ENCODE measurements at regions not wholly inside any gene's neighbourhood (a gene's known extent, or its start where the extent isn't known, plus 50 kb on each side); places are given as distances from the start of the nearest gene placed in this dataset.

GRCh38 chr14:22096514-22096895 is 422.9 kb upstream of the OR4E1 start:
- TF ChIP-seq EZH2 (IDR thresholded peaks at IDR 0.05; ENCODE audit: low read depth): no peak
- TF ChIP-seq, protein P1, sequence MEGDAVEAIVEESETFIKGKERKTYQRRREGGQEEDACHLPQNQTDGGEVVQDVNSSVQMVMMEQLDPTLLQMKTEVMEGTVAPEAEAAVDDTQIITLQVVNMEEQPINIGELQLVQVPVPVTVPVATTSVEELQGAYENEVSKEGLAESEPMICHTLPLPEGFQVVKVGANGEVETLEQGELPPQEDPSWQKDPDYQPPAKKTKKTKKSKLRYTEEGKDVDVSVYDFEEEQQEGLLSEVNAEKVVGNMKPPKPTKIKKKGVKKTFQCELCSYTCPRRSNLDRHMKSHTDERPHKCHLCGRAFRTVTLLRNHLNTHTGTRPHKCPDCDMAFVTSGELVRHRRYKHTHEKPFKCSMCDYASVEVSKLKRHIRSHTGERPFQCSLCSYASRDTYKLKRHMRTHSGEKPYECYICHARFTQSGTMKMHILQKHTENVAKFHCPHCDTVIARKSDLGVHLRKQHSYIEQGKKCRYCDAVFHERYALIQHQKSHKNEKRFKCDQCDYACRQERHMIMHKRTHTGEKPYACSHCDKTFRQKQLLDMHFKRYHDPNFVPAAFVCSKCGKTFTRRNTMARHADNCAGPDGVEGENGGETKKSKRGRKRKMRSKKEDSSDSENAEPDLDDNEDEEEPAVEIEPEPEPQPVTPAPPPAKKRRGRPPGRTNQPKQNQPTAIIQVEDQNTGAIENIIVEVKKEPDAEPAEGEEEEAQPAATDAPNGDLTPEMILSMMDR (conservative IDR thresholded peaks at IDR 0.05): no peak
- POLR2A ChIA-PET (ENCODE audit: unreplicated experiment): no interaction called here
- CTCF ChIA-PET: no interaction called here

DNA sequence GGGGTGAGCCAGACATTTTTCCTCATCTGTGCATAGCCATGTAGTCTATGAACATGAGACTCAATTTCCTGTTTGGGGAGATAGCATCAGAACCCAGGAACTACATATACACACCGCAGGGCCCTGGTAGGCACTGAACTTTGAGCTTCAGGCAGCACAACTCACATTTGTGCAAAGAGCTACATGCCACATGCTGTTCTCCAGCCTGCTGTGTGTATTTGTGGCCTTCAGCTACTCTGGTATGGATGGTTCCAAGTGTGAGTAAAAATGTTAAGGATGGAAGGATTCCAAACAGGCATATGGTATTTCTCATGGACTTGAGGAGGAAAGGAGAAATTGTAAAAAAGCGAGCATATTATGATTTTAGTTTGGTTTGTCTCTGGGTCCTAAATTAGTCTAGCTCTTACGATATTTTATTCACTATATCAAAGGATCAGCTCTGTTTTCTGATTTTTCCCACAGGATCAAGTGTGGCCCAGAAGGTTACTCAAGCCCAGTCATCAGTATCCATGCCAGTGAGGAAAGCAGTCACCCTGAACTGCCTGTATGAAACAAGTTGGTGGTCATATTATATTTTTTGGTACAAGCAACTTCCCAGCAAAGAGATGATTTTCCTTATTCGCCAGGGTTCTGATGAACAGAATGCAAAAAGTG is 422.4 kb upstream of the OR4E1 start:
- intact Hi-C loops (cut with micrococcal nuclease; ENCODE audit: unreplicated experiment): no loop called here
- DNase-seq: no peak
- BruUV-seq (replicated peaks): no TSS peak
- H3K4me3 ChIP-seq: no peak overlapping the region
- no peaks in the 10 kb centered on the region for H3K4me1 ChIP-seq (replicated peaks; ENCODE audit: insufficient read depth)
- H4K20me1 ChIP-seq (ENCODE audit: insufficient read depth): no peaks in the 10 kb centered on the region
- H3K36me3 ChIP-seq (ENCODE audit: low read depth): no peaks in the 10 kb centered on the region
- TF ChIP-seq EZH2 (IDR thresholded peaks at IDR 0.05; ENCODE audit: low read depth): no peak
- TF ChIP-seq, protein P1 (conservative IDR thresholded peaks at IDR 0.05): no peak
- CTCF ChIA-PET: no interaction called here
- no peak overlapping the region for H3K27ac ChIP-seq
- no peaks in the 10 kb centered on the region for H3K27me3 ChIP-seq (ENCODE audit: insufficient read depth, low read depth)
- no peaks in the 10 kb centered on the region for H3K9me3 ChIP-seq (ENCODE audit: insufficient read depth, low read depth)
- no peak overlapping the region for H3K4me2 ChIP-seq
- H3K79me2 ChIP-seq (ENCODE audit: low read depth): no peaks in the 10 kb centered on the region
- no peaks in the 10 kb centered on the region for H3F3A ChIP-seq (ENCODE audit: insufficient read depth, low read depth)
- POLR2A ChIA-PET (ENCODE audit: unreplicated experiment): no interaction called here
- H2AFZ ChIP-seq: no peak overlapping the region
- H3K9me2 ChIP-seq (ENCODE audit: insufficient read depth): no peaks in the 10 kb centered on the region

More at GRCh38 chr14:22096514-22096895, 422.9 kb upstream of the OR4E1 start:
- Histone ChIP-seq H4K20me1 (ENCODE audit: insufficient read depth) (no peaks in the 10 kb centered on the region), H3K9me2 (ENCODE audit: insufficient read depth) (no peaks in the 10 kb centered on the region), H3K36me3 (ENCODE audit: low read depth) (no peaks in the 10 kb centered on the region), H3K4me3 (no peak overlapping the region), H3K79me2 (ENCODE audit: low read depth) (no peaks in the 10 kb centered on the region), H3K9me3 (ENCODE audit: insufficient read depth, low read depth) (no peaks in the 10 kb centered on the region), H3K4me2 (no peak overlapping the region), H3K4me1 (replicated peaks; ENCODE audit: insufficient read depth) (no peaks in the 10 kb centered on the region), H3K27ac (no peak overlapping the region), H3F3A (ENCODE audit: insufficient read depth, low read depth) (no peaks in the 10 kb centered on the region), H2AFZ (no peak overlapping the region), H3K27me3 (ENCODE audit: insufficient read depth, low read depth) (no peaks in the 10 kb centered on the region)
- BruUV-seq (replicated peaks): no TSS peak
- no peak for DNase-seq
- intact Hi-C loops (cut with micrococcal nuclease; ENCODE audit: unreplicated experiment): no loop called here

- no peak overlapping the region for H3K4me3 ChIP-seq
- no peaks in the 10 kb centered on the region for H4K20me1 ChIP-seq (ENCODE audit: insufficient read depth)
- BruUV-seq (replicated peaks): no TSS peak
- H3K9me3 ChIP-seq (ENCODE audit: insufficient read depth, low read depth): no peaks in the 10 kb centered on the region
- CTCF ChIA-PET: no interaction called here
- H3K27ac ChIP-seq: no peak overlapping the region
- POLR2A ChIA-PET (ENCODE audit: unreplicated experiment): no interaction called here
- H3K27me3 ChIP-seq (ENCODE audit: insufficient read depth, low read depth): no peaks in the 10 kb centered on the region
- intact Hi-C loops (cut with micrococcal nuclease; ENCODE audit: unreplicated experiment): loop anchor here (10.0 kb wide), 1 partner anchor 95 kb away; no protein-coding TSS in a partner anchor
- no peaks in the 10 kb centered on the region for H3K36me3 ChIP-seq (ENCODE audit: low read depth)
- no peaks in the 10 kb centered on the region for H3K4me1 ChIP-seq (replicated peaks; ENCODE audit: insufficient read depth)
- H3K79me2 ChIP-seq (ENCODE audit: low read depth): no peaks in the 10 kb centered on the region
- no peak overlapping the region for H2AFZ ChIP-seq
- H3F3A ChIP-seq (ENCODE audit: insufficient read depth, low read depth): no peaks in the 10 kb centered on the region
- no peaks in the 10 kb centered on the region for H3K9me2 ChIP-seq (ENCODE audit: insufficient read depth)
- H3K4me2 ChIP-seq: no peak overlapping the region
- no peak for TF ChIP-seq EZH2 (IDR thresholded peaks at IDR 0.05; ENCODE audit: low read depth)
- TF ChIP-seq, protein P1 (conservative IDR thresholded peaks at IDR 0.05): no peak
- no peak for DNase-seq
Measured at GRCh38 chr14:22089940-22090339, 416.3 kb upstream of the OR4E1 start.

Data from PC-9 (cell line).